ENCODE measurements at regions not wholly inside any gene's neighbourhood (a gene's known extent, or its start where the extent isn't known, plus 50 kb on each side); places are given as distances from the start of the nearest gene placed in this dataset.

DNA sequence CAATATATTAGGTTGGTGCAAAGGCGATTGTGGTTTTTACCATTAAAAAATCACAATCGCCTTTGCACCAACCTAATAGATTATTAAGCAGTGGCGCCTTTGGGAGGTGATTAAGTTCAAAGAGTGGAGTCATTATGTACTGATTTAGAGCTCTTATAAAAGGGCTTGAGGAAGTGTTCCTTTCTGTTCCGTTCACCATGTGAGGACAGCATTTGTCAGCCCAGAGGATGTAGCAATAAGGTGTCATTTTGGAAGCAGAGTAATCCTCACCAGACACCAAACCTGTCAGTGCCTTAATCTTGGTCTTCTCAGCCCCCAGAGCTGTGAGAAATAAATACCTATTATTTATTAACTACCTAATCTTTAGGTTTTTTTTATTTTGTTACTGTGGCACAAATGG lies 542.1 kb upstream of the MAN1A1 start:
- H3K27ac ChIP-seq = no peak overlapping the region
- TF ChIP-seq, protein P1, sequence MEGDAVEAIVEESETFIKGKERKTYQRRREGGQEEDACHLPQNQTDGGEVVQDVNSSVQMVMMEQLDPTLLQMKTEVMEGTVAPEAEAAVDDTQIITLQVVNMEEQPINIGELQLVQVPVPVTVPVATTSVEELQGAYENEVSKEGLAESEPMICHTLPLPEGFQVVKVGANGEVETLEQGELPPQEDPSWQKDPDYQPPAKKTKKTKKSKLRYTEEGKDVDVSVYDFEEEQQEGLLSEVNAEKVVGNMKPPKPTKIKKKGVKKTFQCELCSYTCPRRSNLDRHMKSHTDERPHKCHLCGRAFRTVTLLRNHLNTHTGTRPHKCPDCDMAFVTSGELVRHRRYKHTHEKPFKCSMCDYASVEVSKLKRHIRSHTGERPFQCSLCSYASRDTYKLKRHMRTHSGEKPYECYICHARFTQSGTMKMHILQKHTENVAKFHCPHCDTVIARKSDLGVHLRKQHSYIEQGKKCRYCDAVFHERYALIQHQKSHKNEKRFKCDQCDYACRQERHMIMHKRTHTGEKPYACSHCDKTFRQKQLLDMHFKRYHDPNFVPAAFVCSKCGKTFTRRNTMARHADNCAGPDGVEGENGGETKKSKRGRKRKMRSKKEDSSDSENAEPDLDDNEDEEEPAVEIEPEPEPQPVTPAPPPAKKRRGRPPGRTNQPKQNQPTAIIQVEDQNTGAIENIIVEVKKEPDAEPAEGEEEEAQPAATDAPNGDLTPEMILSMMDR (conservative IDR thresholded peaks at IDR 0.05) = no peak
- no peak for TF ChIP-seq ZFX (IDR thresholded peaks at IDR 0.05)

DNA sequence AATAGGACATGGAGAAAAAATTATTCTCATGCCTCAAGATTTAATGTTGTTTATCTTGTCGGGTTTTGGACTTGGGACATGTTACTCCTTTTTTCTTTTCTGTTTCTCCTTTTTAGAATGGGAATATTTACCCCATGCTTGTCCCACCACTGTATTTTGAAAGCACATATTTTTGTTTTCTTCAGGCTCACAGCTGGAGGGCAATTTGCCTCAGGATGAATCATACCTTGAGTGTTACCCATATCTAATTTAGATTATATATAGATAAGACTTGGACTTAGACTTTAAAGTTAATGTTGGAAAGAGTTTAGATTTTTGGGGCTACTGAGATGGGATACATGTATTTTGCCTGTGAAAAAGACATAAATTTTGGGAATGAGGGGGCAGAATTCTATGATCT lies 541.6 kb upstream of the MAN1A1 start:
- H3K27ac ChIP-seq = no peak overlapping the region
- TF ChIP-seq, protein P1 (conservative IDR thresholded peaks at IDR 0.05) = no peak

DNA sequence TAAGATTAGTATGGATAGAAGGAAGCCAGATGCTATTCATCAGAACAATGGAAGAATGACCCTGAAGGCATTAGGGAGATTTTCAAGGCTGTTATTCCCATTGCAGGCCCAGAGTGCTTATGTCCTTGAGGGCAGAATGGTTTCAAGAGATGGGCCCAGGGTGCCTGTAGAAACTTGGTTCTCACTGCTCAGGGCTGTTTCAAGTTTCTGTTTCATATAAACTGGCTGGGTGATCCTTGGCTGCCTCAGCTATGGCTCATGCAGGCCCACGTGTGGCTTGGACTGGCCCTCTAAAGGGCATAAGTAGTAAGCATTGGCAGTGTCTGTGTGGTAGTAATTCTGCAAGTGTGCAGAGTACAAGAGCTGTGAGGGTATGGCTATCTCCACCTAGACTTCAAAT lies 540.9 kb upstream of the MAN1A1 start:
- no peak for TF ChIP-seq ZFX (IDR thresholded peaks at IDR 0.05)
- TF ChIP-seq, protein P1 (conservative IDR thresholded peaks at IDR 0.05) = no peak
- no peak overlapping the region for H3K27ac ChIP-seq

DNA sequence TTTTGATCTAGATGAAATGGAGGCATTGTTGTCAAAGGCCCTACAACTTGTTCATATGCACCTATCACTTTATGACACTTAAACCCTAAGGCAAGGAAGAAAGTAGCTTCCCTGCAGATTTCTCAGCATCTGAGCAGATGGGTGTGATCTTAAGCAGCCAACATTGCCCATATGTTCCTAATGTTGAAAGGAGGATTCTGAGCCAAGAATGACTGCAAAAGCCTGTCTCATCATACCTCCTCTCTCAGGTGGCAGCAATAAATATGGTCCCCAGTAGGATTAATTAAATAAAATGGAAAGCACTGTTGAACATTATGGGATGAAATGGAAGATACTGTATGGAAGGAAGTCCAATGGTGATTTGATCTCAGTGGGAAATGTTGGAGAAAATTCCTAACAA lies 538.1 kb upstream of the MAN1A1 start:
- TF ChIP-seq, protein P1 (conservative IDR thresholded peaks at IDR 0.05) = no peak
- TF ChIP-seq ZFX (IDR thresholded peaks at IDR 0.05) = no peak
- H3K27ac ChIP-seq = no peak overlapping the region

DNA sequence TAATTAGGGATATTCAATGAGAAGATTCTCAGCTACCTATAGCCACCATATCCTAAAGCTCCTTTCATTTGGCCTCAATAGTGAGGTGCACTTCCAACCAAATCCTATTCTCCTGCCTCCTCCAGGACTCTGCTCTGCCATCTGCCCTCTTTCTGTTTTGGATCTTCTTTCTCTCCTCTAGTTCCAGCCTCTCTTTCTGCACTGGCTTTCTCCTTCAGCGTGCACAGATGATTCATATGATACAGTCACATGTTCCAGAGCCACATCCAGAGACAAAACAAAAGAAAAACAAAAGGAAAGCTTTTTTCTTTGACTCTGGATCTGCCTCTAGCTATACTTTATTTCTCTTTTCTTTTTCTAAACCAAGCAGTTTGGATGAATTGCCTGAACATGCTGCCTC lies 531.9 kb upstream of the MAN1A1 start:
- TF ChIP-seq, protein P1 (conservative IDR thresholded peaks at IDR 0.05) = no peak
- TF ChIP-seq ZFX (IDR thresholded peaks at IDR 0.05) = no peak
- no peak overlapping the region for H3K27ac ChIP-seq

DNA sequence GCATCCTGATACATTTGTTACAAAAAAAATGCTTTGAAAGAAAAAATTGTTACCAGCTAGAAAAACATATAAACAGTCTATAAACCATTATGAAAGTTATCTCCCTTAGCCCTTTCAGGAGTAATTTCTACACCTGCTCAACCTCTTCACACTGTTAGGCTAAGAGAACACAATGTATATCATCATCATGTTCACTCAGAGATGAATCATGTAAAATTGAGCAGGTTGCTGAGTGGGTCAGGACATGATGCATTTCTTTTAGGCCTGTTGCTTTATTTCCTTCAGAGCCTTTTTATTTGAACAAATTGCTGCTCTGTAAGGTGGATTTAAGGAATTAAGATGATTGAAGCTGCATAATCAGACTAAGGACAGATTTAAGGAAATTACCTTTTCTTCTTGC lies 531.3 kb upstream of the MAN1A1 start:
- no peak overlapping the region for H3K27ac ChIP-seq
- no peak for TF ChIP-seq ZFX (IDR thresholded peaks at IDR 0.05)
- TF ChIP-seq, protein P1 (conservative IDR thresholded peaks at IDR 0.05) = no peak

DNA sequence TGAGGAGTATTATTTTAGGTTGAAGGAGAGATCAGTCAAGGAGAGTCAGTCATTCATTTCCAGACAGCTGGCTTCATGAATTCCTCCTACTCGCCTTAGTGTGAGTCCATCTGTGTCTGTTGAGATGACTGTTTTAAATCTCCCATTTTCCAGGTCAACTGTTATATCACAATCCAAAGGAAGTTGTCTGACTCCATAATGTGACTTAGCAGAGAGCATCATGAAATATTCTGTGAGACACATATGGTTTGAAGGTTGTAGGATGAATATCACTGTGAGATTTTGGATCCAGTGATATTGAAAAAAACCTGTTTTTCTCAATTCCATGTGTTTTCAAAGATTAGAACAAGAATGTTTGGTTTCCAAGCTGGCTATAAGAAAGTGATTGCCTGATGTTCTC lies 530.2 kb upstream of the MAN1A1 start:
- H3K27ac ChIP-seq = no peak overlapping the region
- TF ChIP-seq, protein P1 (conservative IDR thresholded peaks at IDR 0.05) = no peak
- no peak for TF ChIP-seq ZFX (IDR thresholded peaks at IDR 0.05)

Data from C4-2B (cell line).